Esophagus squamous epithelium (tissue), 5 donors: ENCODE measurements at regions not wholly inside any gene's neighbourhood (a gene's known extent, or its start where the extent isn't known, plus 50 kb on each side); places are given as distances from the start of the nearest gene placed in this dataset.

Experiments used
- DNase-seq: peaks from one replicate; lab custom pipeline; 2025; lab: John Stamatoyannopoulos, UW
- H3K27ac ChIP-seq, 4 donors: fragments of 200-600 bp; sonication (generic); one replicate each; pipeline ENCODE4 v1.5.1; 2016 to 2019; ENCODE audit warnings: mild to moderate bottlenecking in 1 of 4
- H3K27me3 ChIP-seq, 4 donors: fragments of 200-600 bp; sonication (generic); 1 replicate in 3 of 4; 2 replicates in 1 of 4; pipeline versions ENCODE4 v1.5.1 to v1.6.0; 2017 to 2021; ENCODE audit warnings: antibody characterized with exemption in 1 of 4
- H3K36me3 ChIP-seq, 3 donors: fragments of 200-600 bp; sonication (generic); one replicate each; pipeline ENCODE4 v1.5.1; 2016 to 2019
- H3K4me1 ChIP-seq, 3 donors: fragments of 200-600 bp; sonication (generic); one replicate each; pipeline ENCODE4 v1.5.1; 2017 to 2019
- H3K4me3 ChIP-seq, 4 donors: fragments of 200-600 bp; sonication (generic); 1 replicate in 3 of 4; 2 replicates in 1 of 4; pipeline ENCODE4 v1.5.1; 2016 to 2019; ENCODE audit warnings: mild to moderate bottlenecking in 2 of 4, moderate library complexity in 1 of 4
- H3K9me3 ChIP-seq, 3 donors: fragments of 200-600 bp; sonication (generic); one replicate each; pipeline ENCODE4 v1.5.1; 2016 to 2019
- CTCF ChIP-seq, 6 experiments: fragments of 450-650 bp in 4 of 6; fragments of 200-600 bp in 2 of 6; sonication (generic) in 2 of 6; IDR thresholded peaks; one replicate each; pipeline ENCODE4 v1.5.1; 2016 to 2019; ENCODE audit warnings: antibody characterized with exemption in 6 of 6, mild to moderate bottlenecking in 4 of 6, moderate library complexity in 4 of 6
- POLR2A ChIP-seq, 4 donors: fragments of 450-650 bp; IDR thresholded peaks; one replicate each; pipeline ENCODE4 v1.6.1; 2017; ENCODE audit warnings: antibody characterized with exemption in 4 of 4, mild to moderate bottlenecking in 4 of 4, moderate library complexity in 3 of 4
- WGBS, 2 donors: methylation state at CpG; one replicate each; pipeline ENCODE4 v1.1.5; 2018; 5-methylcytosine and 5-hydroxymethylcytosine counted together
- intact Hi-C: fragments of 100-400 bp; cut with DNase I; formaldehyde crosslinking; loops from one replicate; pipeline ENCODE4 v1.15.0; 2022
- donor health status: DM: yes; HTN: yes; CAD: no.

GRCh38 chr5:104178066-104178465 is 615.5 kb upstream of the NUDT12 start:
- TF ChIP-seq POLR2A (IDR thresholded peaks at IDR 0.05) (no peak), CTCF (IDR thresholded peaks at IDR 0.05) (no peak)
- Histone ChIP-seq H3K4me3 (no peak overlapping the region), H3K27ac (no peak overlapping the region), H3K4me1 (no peaks in the 10 kb centered on the region), H3K9me3 (peaks cover 0 to 17% (median 0%) of the 10 kb centered on the region in 3 donors), H3K27me3 (no peaks in the 10 kb centered on the region), H3K36me3 (no peaks in the 10 kb centered on the region)
- no peak for DNase-seq
- intact Hi-C loops: no loop called here
- 83 to 86% methylated on average over 8 of the region's 8 CpGs for WGBS, 2 donors

- H3K4me1 ChIP-seq: no peaks in the 10 kb centered on the region
- H3K27me3 ChIP-seq: no peaks in the 10 kb centered on the region
- TF ChIP-seq POLR2A (IDR thresholded peaks at IDR 0.05): no peak
- no peak for TF ChIP-seq CTCF (IDR thresholded peaks at IDR 0.05)
Observed at GRCh38 chr5:104177651-104178050, 615.1 kb upstream of the NUDT12 start.

GRCh38 chr5:104172976-104173375 is 610.4 kb upstream of the NUDT12 start:
- Histone ChIP-seq H3K27ac (no peak overlapping the region), H3K9me3 (no peaks in the 10 kb centered on the region), H3K27me3 (no peaks in the 10 kb centered on the region), H3K36me3 (no peaks in the 10 kb centered on the region), H3K4me3 (no peak overlapping the region), H3K4me1 (no peaks in the 10 kb centered on the region)
- intact Hi-C loops: no loop called here
- DNase-seq: no peak
- 80 to 82% methylated on average over 5 of the region's 5 CpGs for WGBS, 2 donors
- TF ChIP-seq CTCF (IDR thresholded peaks at IDR 0.05) (no peak), POLR2A (IDR thresholded peaks at IDR 0.05) (no peak)

More at GRCh38 chr5:104177651-104178050, 615.1 kb upstream of the NUDT12 start:
- H3K27ac ChIP-seq: no peak overlapping the region
- peaks cover 0 to 17% (median 0%) of the 10 kb centered on the region in 3 donors for H3K9me3 ChIP-seq
- H3K4me3 ChIP-seq: no peak overlapping the region
- WGBS, 2 donors: 69 to 75% methylated on average over 2 of the region's 2 CpGs
- no peaks in the 10 kb centered on the region for H3K36me3 ChIP-seq
- intact Hi-C loops: no loop called here
- DNase-seq: no peak

- Histone ChIP-seq H3K27me3 (no peaks in the 10 kb centered on the region), H3K4me1 (no peaks in the 10 kb centered on the region), H3K4me3 (no peak overlapping the region), H3K9me3 (no peaks in the 10 kb centered on the region), H3K27ac (no peak overlapping the region), H3K36me3 (no peaks in the 10 kb centered on the region)
- WGBS, 2 donors: 66 to 71% methylated on average over 3 of the region's 3 CpGs
- TF ChIP-seq POLR2A (IDR thresholded peaks at IDR 0.05) (no peak), CTCF (IDR thresholded peaks at IDR 0.05) (no peak)
- intact Hi-C loops: no loop called here
- DNase-seq: no peak
Observed at GRCh38 chr5:104171958-104172690, 609.5 kb upstream of the NUDT12 start.

- no peaks in the 10 kb centered on the region for H3K27me3 ChIP-seq
- intact Hi-C loops: no loop called here
- no peaks in the 10 kb centered on the region for H3K4me1 ChIP-seq
- H3K36me3 ChIP-seq: no peaks in the 10 kb centered on the region
- no peak overlapping the region for H3K27ac ChIP-seq
- TF ChIP-seq POLR2A (IDR thresholded peaks at IDR 0.05): no peak
- TF ChIP-seq CTCF (IDR thresholded peaks at IDR 0.05): no peak
- no peak for DNase-seq
- H3K9me3 ChIP-seq: no peaks in the 10 kb centered on the region
- H3K4me3 ChIP-seq: no peak overlapping the region
Observed at GRCh38 chr5:104170926-104171325, 608.3 kb upstream of the NUDT12 start.
